ENCODE measurements at regions not wholly inside any gene's neighbourhood (a gene's known extent, or its start where the extent isn't known, plus 50 kb on each side); places are given as distances from the start of the nearest gene placed in this dataset.
"Not testable (repeated sequence)": the region's sequence is repeated elsewhere in the genome, so short reads cannot be mapped to it uniquely, and the experiment has no call there.

DNA sequence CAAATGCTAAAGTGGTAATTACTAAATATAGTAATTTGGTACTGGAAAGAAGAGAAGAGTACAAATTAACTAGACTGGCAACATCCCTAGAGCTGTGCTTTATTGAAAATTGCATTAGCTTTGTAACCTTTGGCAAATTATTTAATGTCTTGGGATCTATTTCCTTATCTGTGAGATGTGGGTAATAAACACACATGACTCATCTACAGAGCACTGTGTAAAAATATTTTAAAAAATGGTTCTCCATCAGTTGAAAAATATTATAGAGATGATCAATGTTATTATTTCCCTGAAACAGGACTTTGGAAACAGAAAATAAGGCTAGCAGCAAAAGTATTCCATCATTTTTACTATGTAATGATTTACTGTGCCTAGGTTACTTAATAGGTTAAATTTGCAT is 1698.8 kb upstream of the CDH9 start:
- DNase-seq (ENCODE audit: low spot score), result no peak

DNA sequence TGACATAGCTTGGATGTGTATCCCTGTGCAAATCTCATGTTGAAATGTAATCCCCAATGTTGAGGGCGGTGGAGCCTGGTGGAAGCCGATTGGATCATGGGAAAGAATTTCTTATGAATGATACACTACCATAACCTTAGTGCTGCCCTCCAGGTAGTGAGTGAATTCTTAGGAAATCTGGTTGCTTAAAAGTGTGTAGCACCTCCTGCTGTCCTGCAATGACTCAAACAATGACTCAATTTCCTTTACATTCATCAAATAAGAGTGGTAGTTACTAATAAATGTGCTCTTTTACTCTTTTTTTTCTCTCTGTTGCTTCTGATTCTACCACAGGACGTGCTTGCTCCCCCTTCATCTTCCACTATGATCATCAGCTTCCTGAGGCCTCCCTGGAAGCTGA is 1696.0 kb upstream of the CDH9 start:
- no peak for DNase-seq (ENCODE audit: low spot score)

DNA sequence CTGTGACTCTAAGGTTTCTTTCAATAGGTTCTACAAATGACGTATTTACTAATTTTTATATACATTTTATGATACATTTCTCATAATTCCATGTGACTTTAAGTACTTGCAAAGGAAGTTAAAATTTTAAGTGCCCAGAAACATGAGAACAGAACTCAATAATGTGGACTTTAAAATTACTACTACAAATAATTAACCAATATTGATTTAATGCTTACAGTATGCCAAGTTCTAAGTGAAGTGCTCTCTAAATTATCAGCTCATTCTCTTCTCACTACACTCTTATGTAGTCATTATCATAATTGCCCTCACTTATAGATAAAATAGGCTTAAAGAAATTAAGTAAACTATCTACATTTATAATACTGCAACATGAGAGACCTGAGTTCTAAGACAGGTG is 1690.7 kb upstream of the CDH9 start:
- DNase-seq (ENCODE audit: low spot score), result no peak

DNA sequence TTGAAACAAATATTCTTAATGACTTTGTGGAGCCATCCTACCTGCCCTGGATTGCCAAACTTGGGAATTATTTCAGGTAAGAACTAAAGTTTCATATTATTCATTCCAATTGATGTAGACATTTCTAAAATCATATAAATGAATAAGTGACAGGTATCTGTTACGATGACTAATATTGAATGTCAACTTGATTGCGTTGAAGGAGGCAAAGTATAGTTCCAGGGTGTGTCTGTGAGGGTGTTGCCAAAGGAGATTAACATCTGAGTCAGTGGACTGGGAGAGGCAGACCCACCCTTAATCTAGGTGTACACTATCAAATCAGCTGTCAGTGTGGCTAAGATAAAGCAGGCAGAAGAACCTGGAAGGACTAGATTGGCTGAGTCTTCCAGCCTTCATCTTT is 1688.4 kb upstream of the CDH9 start:
- DNase-seq (ENCODE audit: low spot score), result no peak

DNA sequence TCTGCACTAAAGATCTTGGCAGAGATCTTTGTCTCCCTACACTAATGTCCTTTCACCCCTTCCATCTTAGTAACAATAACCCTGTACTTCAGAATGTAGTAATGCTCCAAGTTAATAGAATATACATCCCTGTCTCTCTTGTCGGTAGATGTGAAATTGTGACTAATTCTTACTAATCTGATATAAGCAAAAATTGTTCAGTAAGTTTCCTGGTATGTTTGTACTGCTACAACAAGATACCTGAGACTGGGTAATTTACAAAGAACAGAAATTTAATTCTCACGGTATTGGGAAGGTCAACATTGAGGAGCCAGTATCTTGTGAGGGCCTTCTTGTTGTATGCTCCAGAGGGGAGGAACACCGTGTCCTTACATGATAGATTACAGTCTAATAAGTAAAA is 1686.6 kb upstream of the CDH9 start:
- DNase-seq (ENCODE audit: low spot score), result no peak

DNA sequence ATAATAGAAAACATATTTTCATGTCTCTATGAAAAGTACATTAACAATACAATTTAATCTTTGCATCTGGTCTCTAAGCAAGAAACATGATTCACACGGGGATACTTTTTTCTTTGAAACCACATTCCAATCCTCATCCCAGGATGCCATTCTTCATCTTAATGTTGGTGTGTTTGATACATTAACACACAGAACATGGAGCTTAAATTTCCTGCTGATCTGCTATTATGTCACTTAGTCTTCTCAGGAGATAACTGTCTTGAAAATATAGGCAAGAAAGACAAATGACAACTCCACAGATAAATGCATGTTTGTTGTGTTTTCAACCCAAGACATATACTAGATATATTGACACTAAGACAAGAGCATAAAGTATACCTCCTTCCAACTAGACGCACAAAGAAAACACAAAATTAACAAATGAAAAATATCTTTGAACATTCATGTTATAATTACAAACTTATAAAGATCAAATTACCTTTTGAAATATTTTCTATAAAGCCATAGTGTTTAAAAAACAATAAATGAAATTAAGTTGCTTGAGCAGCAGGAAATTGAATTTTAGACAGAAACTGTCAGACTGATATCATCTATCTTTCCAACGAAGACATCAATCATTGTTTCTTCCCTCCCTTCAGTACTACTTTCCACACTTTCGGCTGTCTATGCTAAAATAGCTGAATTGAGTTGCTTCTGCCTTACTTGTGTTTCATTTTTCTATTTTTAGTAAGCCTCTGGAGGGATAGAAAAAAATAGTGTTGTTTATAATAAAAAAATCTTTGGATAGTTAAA is 1676.7 kb upstream of the CDH9 start:
- DNase-seq (ENCODE audit: low spot score), result no peak

DNA sequence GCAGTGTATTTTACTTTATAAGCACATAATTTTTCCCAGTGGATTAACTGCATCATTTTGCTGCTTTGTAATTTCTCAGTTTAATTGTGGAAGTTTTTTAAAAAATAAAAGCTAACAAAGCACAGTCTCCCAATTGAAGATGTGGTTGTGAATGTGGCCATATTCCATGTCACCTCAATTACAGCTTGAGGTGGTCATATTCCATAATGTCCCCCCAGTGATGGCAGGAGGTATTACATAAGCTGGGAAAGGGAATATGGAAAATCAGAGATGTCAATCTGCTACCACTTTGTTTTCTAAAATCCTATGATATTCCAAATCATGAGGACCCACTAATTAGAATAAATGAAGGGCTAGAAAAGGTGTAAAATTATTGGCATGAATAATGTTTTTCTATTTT is 1672.0 kb upstream of the CDH9 start:
- DNase-seq (ENCODE audit: low spot score), result no peak

DNA sequence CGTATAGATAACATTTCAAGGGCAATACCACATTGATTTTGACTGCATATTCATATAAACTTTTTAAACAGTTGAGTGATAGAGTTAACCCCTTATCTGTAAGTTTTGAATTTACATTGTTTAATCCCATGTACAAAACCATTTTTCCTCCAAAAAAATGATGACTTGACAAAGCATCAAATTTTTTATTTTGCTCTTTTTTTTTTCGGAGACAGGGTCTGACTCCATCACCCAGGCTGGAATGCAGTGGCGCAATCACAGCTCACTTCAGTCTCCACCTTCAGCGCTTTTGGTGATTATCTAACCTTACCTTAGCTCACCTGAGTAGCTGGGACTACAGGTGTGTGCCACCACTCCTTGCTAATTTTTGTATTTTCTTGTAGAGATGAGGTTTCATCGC is 1670.1 kb upstream of the CDH9 start:
- no peak for DNase-seq (ENCODE audit: low spot score)

DNA sequence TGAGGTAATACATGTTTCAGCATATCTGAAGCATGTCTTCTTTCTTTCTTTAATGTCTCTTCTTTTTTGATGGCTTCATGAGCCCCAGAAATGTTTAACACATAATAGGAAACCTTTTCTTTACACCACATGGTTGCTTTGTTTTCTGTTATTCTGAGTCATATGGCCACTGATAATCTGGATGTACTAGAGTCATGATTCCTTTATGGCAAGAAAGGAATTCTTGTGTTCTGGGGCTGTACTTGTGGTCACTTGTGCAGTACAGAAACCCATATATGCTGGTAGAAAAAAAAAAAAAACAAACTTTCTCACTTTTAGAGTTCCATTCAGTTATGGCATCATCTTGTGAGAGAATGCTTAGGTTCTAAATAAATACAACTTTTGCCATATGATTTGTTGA is 1669.3 kb upstream of the CDH9 start:
- DNase-seq (ENCODE audit: low spot score), result no peak

DNA sequence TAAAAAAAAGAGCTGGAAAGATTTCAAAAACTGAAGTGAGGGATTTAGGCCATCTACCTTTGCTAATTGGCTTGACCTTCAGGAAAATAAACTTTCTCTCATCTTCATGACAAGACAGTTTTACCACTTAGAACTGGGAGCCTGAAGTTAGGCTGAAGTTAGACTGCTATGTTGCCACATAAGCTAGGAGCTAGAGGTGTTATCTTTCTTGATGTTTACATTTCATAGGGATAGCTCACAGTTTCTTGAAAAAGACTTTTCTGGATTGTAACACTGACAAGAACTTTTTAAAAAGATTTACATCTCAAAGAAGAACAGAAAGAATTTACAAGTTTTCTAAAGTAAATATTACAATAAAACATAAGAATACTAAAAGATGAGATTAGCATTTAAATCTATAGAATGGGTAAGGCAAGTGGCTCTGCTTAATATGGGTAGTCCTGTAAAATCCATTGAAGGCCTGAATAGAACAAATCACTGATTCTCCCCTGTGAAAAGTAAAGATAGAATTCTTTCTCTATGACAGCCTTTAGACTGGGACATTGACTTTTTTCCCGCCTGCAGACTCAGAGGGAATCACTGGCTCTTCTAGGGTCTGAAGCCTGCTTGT is 1665.4 kb upstream of the CDH9 start:
- no peak for DNase-seq (ENCODE audit: low spot score)

DNA sequence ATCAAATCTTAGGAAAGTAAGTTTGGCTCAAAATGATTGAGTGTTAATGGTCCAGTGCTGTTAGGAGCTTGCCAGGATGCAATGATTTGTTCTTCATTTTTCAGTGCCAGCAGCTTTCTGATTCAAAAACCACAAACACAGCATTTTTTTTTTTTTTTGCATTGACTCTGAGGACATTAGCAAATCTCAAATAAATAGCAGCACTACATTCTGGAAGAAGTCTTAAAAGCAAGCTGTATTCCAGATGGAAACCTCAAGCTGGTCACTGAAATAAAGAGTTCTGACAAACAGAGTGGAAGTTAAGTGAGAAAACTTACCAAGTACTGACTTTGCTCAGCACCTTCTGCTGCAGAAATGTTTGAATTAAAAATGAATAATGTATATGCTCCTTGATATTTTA is 1653.1 kb upstream of the CDH9 start:
- DNase-seq (ENCODE audit: low spot score), result no peak

DNA sequence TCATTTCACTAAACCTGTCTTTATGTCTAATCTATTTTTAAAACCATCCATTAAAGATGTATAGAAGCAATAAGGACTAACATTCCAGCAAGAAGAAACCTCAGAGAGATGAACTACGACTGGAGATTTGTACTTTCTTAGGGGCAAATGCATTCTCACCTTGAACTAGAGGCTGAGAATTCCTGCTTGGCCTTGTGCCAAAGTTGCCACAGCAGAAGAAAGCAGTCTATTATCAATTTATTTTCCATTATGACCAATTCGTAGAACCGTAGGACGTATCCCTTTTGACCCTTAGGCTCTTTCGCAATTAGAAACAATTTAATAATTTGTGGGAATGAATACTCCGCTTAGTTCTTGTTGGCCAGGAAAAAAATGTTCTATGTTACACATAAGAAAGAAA is 1647.4 kb upstream of the CDH9 start:
- DNase-seq (ENCODE audit: low spot score), result no peak

DNA sequence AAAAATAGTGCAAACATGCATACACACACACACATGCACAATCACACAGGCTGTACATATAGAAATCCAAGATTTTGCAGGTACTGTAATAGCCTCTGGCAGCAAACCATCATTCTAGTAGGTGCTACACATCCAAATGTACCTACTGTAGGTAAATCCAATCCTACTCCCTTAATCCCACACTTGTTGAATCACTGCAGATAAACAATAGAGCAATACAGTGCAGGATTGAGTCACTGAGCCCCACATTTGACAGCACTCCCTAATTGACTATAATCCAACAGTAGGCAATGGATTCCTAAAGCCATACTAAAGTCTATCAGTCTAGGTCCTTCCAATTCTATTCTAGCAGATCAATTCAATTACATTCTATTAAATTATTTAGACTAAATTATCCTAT is 1640.5 kb upstream of the CDH9 start:
- DNase-seq (ENCODE audit: low spot score), result no peak

DNA sequence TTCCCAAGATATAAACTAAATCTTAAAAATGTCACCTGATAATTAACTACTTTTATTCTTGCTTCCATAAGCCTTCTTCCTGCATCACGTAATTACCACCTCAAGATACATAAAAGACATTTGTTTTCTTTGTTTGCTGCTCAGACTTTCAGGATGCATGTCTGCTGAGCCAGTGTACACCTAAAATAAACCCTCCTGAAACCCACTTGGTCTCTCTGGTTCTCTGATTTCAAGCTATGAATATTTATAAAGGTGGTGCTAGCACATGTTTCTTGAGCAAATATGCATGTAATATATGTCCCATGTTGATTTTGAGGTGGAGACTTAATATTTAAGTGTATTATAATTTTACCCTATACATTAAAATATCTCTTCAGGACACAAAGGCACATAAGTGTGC is 1627.7 kb upstream of the CDH9 start:
- DNase-seq (ENCODE audit: low spot score), result no peak

DNA sequence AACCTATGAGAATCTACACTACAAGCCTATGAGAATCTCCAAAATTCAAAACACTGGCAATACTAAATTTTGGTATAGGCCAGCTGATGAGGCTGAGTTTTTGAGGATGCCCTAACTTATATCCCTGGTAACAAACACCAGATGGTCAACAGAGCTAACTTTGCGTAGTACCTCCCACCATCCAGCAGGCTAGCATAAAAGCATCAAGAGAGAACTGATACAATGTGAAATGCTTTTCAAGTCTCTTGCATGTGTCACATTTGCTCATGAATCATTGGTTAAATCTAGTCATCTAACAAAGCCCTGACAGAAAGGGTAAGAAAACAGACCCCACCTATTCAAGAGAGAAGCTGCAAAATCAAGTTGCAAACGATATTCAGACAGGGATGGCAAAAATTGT is 1609.7 kb upstream of the CDH9 start:
- no peak for DNase-seq (ENCODE audit: low spot score)

DNA sequence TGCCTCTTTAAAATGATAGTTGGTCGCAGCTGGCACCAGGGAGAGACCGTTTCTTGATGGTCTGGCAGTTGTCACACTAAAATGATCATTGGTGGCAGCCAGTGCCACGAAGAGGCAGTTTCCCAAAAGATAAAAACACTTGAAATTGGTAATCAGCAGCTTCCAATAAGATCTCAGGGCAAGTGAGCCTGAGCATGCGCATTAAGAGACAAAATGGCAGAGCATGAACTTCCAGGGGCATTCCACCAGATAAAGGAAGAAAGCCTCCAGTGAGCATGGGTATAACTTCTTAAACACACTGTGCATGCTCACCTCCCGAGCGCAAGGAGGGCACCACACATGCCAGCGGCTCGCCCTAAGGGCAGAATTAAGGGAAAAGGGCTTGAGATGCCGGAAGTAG is 1594.2 kb upstream of the CDH9 start:
- no peak for DNase-seq (ENCODE audit: low spot score)

DNA sequence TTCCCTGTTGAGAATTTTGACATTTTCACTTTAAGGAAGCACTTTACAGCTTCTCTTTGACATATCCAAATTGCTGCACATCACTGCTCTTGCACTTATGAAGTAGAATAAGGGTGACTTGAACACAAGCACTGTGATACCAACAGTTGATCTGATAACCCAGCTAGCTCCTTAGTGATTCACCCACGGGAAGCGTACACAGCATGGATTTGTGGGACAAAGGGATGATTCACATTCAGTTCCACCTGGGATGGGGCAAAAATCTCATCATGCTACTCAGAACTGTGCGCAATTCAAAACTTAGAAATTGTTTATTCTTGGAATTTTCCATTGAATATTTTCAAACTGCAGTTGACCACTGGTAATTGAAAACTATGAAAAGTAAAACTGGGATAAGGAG is 1565.5 kb upstream of the CDH9 start:
- DNase-seq (ENCODE audit: low spot score), result no peak

DNA sequence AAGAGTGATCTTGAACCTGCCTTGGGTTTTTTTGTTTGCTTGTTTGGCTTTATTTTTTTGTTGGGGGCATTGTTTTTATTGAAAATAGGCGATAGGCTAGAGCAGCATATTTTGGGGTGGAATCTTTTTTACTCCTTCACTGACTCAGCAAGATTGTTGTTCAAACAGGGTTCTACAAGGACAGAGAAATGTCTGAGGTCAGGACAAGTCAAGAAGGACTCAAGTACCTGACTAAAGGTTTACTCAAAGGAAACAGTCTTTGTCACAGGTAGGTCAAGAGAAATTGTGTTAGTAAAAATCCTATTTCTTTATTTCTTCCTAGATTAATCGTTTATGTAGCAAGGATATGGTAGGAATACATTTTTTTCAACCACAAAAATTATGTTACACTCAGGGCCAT is 1564.0 kb upstream of the CDH9 start:
- DNase-seq (ENCODE audit: low spot score), result no peak

DNA sequence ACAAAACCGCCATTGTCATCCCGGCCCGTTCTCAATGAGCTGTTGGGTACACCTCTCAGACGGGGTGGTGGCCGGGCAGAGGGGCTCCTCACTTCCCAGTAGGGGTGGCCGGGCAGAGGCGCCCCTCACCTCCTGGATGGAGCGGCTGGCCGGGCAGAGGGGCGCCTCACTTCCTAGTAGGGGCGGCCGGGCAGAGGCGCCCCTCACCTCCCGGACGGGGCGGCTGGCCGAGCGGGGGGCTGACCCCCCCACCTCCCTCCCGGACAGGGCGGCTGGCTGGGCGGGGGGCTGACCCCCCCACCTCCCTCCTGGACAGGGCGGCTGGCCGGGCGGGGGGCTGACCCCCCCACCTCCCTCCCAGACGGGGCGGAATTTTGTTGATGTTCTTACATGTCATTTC is 1558.3 kb upstream of the CDH9 start:
- DNase-seq (ENCODE audit: low spot score), result not testable (repeated sequence)

DNA sequence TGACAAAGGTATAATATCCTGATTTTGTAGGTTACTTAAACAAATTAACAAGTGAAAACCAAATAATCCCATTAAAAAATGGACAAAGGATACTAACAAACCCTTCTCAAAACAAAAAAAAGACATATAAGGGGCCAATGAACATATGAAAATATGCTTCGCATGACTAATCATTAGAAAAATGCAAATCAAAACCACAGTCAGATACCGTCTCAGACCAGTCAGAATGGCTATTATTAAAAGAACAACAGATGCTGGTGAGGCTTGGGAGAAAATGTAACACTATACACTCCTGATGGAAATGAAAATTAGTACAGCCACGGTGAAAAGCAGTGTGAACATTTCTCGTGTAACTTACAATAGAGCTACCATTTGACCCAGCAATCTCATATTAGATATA is 1542.2 kb upstream of the CDH9 start:
- DNase-seq (ENCODE audit: low spot score), result no peak

DNA sequence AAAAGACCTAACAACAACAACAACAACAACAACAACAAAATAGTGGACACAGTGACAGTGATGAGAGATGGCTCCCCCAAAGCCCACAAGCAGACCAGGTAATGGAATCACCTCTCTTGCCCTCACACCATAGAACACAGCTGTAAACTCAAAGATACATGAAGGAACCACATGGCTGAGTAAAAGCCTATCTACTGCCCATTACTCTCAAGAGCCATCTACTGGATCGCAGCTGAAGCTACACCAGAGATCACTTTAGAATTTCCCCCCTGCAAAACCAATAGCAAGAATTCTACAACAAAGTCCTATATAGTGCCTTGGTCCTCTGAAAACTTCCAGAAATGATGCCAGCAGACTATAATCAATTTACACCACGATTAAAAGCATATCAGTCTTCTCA is 1537.6 kb upstream of the CDH9 start:
- DNase-seq (ENCODE audit: low spot score), result no peak

DNA sequence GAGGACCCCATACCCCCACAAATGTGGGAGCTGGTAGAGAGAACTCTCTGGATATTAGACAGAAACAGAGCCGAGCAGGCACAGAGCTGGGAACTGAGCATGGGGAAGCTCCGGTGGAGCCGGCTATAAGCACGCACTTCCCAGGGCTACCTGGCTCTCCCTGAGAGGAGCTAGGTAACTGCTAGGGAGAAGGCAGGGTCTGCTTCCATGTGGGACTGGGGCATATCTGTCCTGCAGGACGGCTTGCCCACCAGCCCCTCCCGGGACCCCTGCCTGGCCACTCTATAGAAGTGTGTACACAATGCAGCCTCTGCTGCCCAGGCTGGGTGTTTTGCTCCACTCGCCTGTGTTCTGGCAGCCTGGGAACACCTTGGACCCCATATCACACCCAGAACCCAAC is 1537.0 kb upstream of the CDH9 start:
- no peak for DNase-seq (ENCODE audit: low spot score)

DNA sequence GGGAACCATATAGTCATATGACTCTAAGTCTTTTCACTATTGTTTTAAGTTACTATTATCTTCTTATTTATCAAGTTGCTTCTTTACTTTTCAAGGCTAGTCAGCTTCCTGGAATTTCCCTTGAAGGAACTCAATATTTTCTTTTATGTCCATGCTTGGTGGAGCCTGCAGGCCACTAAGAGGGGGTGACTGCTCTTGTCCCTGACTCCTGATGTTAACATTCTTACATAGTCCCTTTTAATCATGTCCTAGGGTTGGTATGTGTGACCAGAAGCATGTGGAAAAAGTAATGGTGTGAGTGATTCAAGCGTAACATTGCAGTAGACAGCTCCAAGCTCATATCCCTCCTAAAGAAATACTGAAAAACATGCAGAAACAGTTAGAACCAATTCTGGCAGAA is 1536.2 kb upstream of the CDH9 start:
- DNase-seq (ENCODE audit: low spot score), result no peak

DNA sequence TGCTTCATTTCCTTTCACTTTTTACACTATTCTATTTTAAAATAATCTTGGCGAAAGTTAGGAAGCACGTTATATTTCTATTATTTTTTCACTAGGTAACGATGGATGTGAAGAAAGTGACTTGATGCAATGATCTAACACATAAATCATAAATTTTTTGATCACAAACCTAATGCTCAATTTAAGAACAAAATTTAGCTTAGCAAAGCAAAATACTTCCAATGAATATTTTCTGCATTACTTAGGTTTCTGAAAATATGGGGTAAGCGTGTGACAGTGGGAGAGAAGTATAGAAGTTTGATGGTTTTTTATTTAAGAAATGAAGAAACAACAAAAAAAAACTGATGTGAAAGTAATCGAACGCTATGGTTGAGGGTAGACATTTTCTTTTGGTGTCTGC is 1528.7 kb upstream of the CDH9 start:
- DNase-seq (ENCODE audit: low spot score), result no peak

Measured in mesenteric fat pad (tissue), 1 donor.